Osteoblast (primary cell): ENCODE measurements at regions not wholly inside any gene's neighbourhood (a gene's known extent, or its start where the extent isn't known, plus 50 kb on each side); places are given as distances from the start of the nearest gene placed in this dataset.
"Not testable (repeated sequence)": the region's sequence is repeated elsewhere in the genome, so short reads cannot be mapped to it uniquely, and the experiment has no call there.

Experiments used
- DNase-seq: peaks from one replicate; pipeline ENCODE4 v3.0.0; 2011; ENCODE audit warnings: low spot score, mixed read lengths; ENCODE audit not compliant: insufficient read length; ENCODE audit errors: missing footprints
- H2AFZ ChIP-seq: 2 replicates; pipeline ENCODE4 v1.6.0; 2011; ENCODE audit warnings: mild to moderate bottlenecking, low read length
- H3K27ac ChIP-seq: 2 replicates; pipeline ENCODE4 v1.5.1; 2011; ENCODE audit warnings: mild to moderate bottlenecking, low read depth, low read length, moderate library complexity
- H3K27me3 ChIP-seq: 2 replicates; pipeline ENCODE4 v1.6.0; 2012; ENCODE audit warnings: mild to moderate bottlenecking, control low read depth, inconsistent platforms, low read length, moderate library complexity; ENCODE audit not compliant: insufficient read depth
- H3K36me3 ChIP-seq: 2 replicates; pipeline ENCODE4 v1.5.1; 2011; ENCODE audit warnings: mild to moderate bottlenecking, low read length, control low read depth, moderate library complexity; ENCODE audit not compliant: insufficient read depth
- H3K4me1 ChIP-seq: 2 replicates; pipeline ENCODE4 v1.5.1; 2011; ENCODE audit warnings: mild to moderate bottlenecking, low read length, control low read depth, moderate library complexity; ENCODE audit not compliant: insufficient read depth
- H3K4me2 ChIP-seq: 2 replicates; pipeline ENCODE4 v1.6.0; 2011; ENCODE audit warnings: mild to moderate bottlenecking, low read length; ENCODE audit not compliant: insufficient read depth
- H3K4me3 ChIP-seq: fragments of 200-600 bp; sonication (generic); 3 replicates; pipeline ENCODE4 v1.5.1; 2012; ENCODE audit warnings: mild to moderate bottlenecking, low read length, inconsistent platforms; ENCODE audit not compliant: insufficient read depth
- H3K79me2 ChIP-seq: 2 replicates; pipeline ENCODE4 v1.6.0; 2012; ENCODE audit warnings: mild to moderate bottlenecking, low read length, control low read depth, inconsistent platforms; ENCODE audit not compliant: insufficient read depth
- H3K9me3 ChIP-seq: 2 replicates; pipeline ENCODE4 v1.5.1; 2011; ENCODE audit warnings: low read depth, low read length, control low read depth
- H4K20me1 ChIP-seq: 2 replicates; pipeline ENCODE4 v1.6.0; 2012; ENCODE audit warnings: mild to moderate bottlenecking, low read length, control low read depth; ENCODE audit not compliant: insufficient read depth
- CTCF ChIP-seq: IDR thresholded peaks from 2 replicates; pipeline ENCODE4 v1.5.1; 2011; ENCODE audit warnings: mild to moderate bottlenecking, low read depth, low read length, moderate library complexity; ENCODE audit errors: extremely low read depth

GRCh38 chr16:77111056-77111565 is 79.9 kb upstream of the MON1B start:
- Histone ChIP-seq H3K9me3 (peaks cover 6% of the 10 kb centered on the region), H3K4me1 (no peaks in the 10 kb centered on the region), H3K36me3 (no peaks in the 10 kb centered on the region), H3K4me2 (no peak overlapping the region), H3K27ac (no peak overlapping the region), H3K4me3 (no peak overlapping the region), H3K79me2 (no peaks in the 10 kb centered on the region), H4K20me1 (no peaks in the 10 kb centered on the region), H3K27me3 (no peaks in the 10 kb centered on the region), H2AFZ (no peak overlapping the region)
- no peak for DNase-seq
- no peak for TF ChIP-seq CTCF

- DNase-seq = no peak
- Histone ChIP-seq H3K36me3 (no peaks in the 10 kb centered on the region), H3K27me3 (no peaks in the 10 kb centered on the region), H3K27ac (no peak overlapping the region), H3K4me1 (no peaks in the 10 kb centered on the region), H3K79me2 (no peaks in the 10 kb centered on the region), H2AFZ (no peak overlapping the region), H3K9me3 (peaks cover 6% of the 10 kb centered on the region), H3K4me3 (no peak overlapping the region), H3K4me2 (no peak overlapping the region), H4K20me1 (no peaks in the 10 kb centered on the region)
- no peak for TF ChIP-seq CTCF
Measured at GRCh38 chr16:77112746-77113145, 78.2 kb upstream of the MON1B start.

- Histone ChIP-seq H4K20me1 (no peaks in the 10 kb centered on the region), H3K27ac (no peak overlapping the region), H3K4me2 (no peak overlapping the region), H3K4me3 (no peak overlapping the region), H3K9me3 (peaks cover 6% of the 10 kb centered on the region), H3K27me3 (no peaks in the 10 kb centered on the region), H3K79me2 (no peaks in the 10 kb centered on the region), H2AFZ (no peak overlapping the region), H3K36me3 (no peaks in the 10 kb centered on the region), H3K4me1 (no peaks in the 10 kb centered on the region)
- TF ChIP-seq CTCF = no peak
- DNase-seq = no peak
Measured at GRCh38 chr16:77113835-77114234, 77.2 kb upstream of the MON1B start.

GRCh38 chr16:77114361-77114760 is 76.6 kb upstream of the MON1B start:
- H3K9me3 ChIP-seq, H4K20me1 ChIP-seq, H3K4me3 ChIP-seq: not testable (repeated sequence)

GRCh38 chr16:77116856-77117255 is 74.1 kb upstream of the MON1B start:
- Histone ChIP-seq H3K4me1 (no peaks in the 10 kb centered on the region), H3K27me3 (no peaks in the 10 kb centered on the region), H3K79me2 (no peaks in the 10 kb centered on the region), H2AFZ (no peak overlapping the region), H3K4me3 (no peak overlapping the region), H3K36me3 (no peaks in the 10 kb centered on the region), H3K9me3 (peaks cover 6% of the 10 kb centered on the region), H3K4me2 (no peak overlapping the region), H3K27ac (no peak overlapping the region), H4K20me1 (no peaks in the 10 kb centered on the region)
- no peak for DNase-seq
- TF ChIP-seq CTCF = no peak

More at GRCh38 chr16:77114361-77114760, 76.6 kb upstream of the MON1B start:
- H3K4me1 ChIP-seq, H2AFZ ChIP-seq, H3K4me2 ChIP-seq, H3K27me3 ChIP-seq, DNase-seq, H3K27ac ChIP-seq, H3K36me3 ChIP-seq, H3K79me2 ChIP-seq: not testable (repeated sequence)
